Small intestine (tissue), 7 donors: ENCODE measurements at regions not wholly inside any gene's neighbourhood (a gene's known extent, or its start where the extent isn't known, plus 50 kb on each side); places are given as distances from the start of the nearest gene placed in this dataset.

Experiments used
- DNase-seq, 2 donors: peaks; one replicate each; pipeline versions ENCODE4 v3.0.0 to v3.0.0-alpha.2; 2013
- FAIRE-seq: peaks from 2 replicates; lab custom pipeline; 2012; peaks lifted over from hg19 to GRCh38; lab: Jason Lieb, UNC
- H3K27ac ChIP-seq, 3 donors: one replicate each; pipeline ENCODE4 v1.5.1; 2013; ENCODE audit warnings: low read length in 2 of 3, mild to moderate bottlenecking in 2 of 3, control low read depth in 1 of 3, inconsistent platforms in 1 of 3, low read depth in 1 of 3, moderate library complexity in 1 of 3
- H3K27me3 ChIP-seq, 3 donors: one replicate each; pipeline ENCODE4 v1.6.1; 2013; ENCODE audit warnings: low read length in 3 of 3, inconsistent platforms in 1 of 3; ENCODE audit not compliant: control insufficient read depth in 3 of 3, insufficient read depth in 3 of 3
- H3K36me3 ChIP-seq, 3 donors: one replicate each; pipeline ENCODE4 v1.6.1; 2013; ENCODE audit warnings: low read length in 3 of 3, inconsistent platforms in 1 of 3, low read depth in 1 of 3, mild to moderate bottlenecking in 1 of 3, moderate library complexity in 1 of 3; ENCODE audit not compliant: control insufficient read depth in 3 of 3, insufficient read depth in 2 of 3
- H3K4me1 ChIP-seq, 3 donors: one replicate each; pipeline ENCODE4 v1.6.1; 2013; ENCODE audit warnings: low read length in 2 of 3, inconsistent platforms in 1 of 3, low read depth in 1 of 3, mild to moderate bottlenecking in 1 of 3, moderate library complexity in 1 of 3; ENCODE audit not compliant: control insufficient read depth in 3 of 3, insufficient read depth in 2 of 3
- H3K4me3 ChIP-seq, 3 donors: one replicate each; pipeline ENCODE4 v1.5.1; 2013; ENCODE audit warnings: low read length in 3 of 3, control low read depth in 1 of 3, inconsistent platforms in 1 of 3, low read depth in 1 of 3, mild to moderate bottlenecking in 1 of 3, moderate library complexity in 1 of 3
- H3K9me3 ChIP-seq, 2 donors: one replicate each; pipeline ENCODE4 v1.6.1; 2013; ENCODE audit warnings: low read depth in 1 of 2, low read length in 1 of 2; ENCODE audit not compliant: control insufficient read depth in 2 of 2, insufficient read depth in 1 of 2
- WGBS, 3 donors: extraction: QIAGEN DNeasy Blood & Tissue Kit; methylation state at CpG; one replicate each; pipeline ENCODE4 v1.1.7; 2013; 5-methylcytosine and 5-hydroxymethylcytosine counted together
- donor health status: healthy with polysubstance abuse.
- donor health status: control.
- donor health status: control.
- donor health status: Bipolar disorder and iron deficiency.
- donor health status: healthy.

DNA sequence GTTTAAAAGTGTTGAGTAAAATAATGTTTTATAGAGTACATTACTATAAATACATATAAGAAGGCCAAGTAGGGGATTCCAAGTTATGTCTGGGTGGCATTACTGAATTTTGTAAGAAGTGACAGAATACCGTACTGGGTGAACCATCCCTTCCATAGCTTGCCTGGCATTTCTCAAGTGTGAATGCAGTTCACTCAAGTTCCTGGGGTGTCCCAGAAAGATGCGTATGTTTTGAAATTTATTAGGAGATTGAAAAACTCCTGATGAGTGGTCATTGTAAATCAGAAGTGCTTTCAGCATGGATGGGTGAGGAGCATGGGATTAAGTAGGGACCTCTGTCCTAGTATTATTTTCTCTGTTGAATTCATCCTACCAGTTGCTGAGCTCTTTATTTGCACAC is 103.2 kb downstream of the VAPA start:
- H3K27me3 ChIP-seq, result no peaks in the 10 kb centered on the region
- DNase-seq (no peak), FAIRE-seq (no peak)
- H3K4me3 ChIP-seq, result no peak overlapping the region
- H3K4me1 ChIP-seq, result no peaks in the 10 kb centered on the region
- H3K27ac ChIP-seq, result no peak overlapping the region
- H3K9me3 ChIP-seq, result no peaks in the 10 kb centered on the region
- no peaks in the 10 kb centered on the region for H3K36me3 ChIP-seq
- WGBS, 3 donors, result 93 to 97% (median 94%) methylated on average over 2 of the region's 2 CpGs

GRCh38 chr18:10018289-10018688 is 104.5 kb downstream of the VAPA start:
- no peaks in the 10 kb centered on the region for H3K9me3 ChIP-seq
- no peak overlapping the region for H3K27ac ChIP-seq
- FAIRE-seq (no peak), DNase-seq (no peak)
- no peak overlapping the region for H3K4me3 ChIP-seq
- 87 to 99% (median 95%) methylated on average over 5 of the region's 5 CpGs for WGBS, 3 donors
- H3K4me1 ChIP-seq, result no peaks in the 10 kb centered on the region
- no peaks in the 10 kb centered on the region for H3K36me3 ChIP-seq
- no peaks in the 10 kb centered on the region for H3K27me3 ChIP-seq

DNA sequence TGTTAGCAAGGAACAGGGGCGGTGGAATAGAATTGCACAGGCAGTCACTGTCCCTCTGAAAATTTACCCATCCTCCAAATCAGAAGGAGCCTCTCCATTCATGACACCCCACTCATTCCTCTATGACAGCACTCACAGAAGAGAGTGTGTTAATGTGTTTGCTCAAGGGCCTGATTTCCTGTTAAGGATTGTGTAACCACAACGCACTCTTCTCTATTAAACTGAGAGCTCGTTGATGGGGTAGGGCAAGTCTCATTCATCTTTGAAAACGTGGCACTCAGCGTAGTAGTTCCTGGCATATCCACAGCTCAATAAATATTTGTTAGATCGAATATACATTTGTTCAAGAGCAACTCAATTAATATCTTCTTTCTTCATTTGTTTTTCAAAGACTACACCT is 106.4 kb downstream of the VAPA start:
- FAIRE-seq, result no peak
- Histone ChIP-seq H3K27me3 (no peaks in the 10 kb centered on the region), H3K36me3 (no peaks in the 10 kb centered on the region), H3K4me1 (no peaks in the 10 kb centered on the region), H3K9me3 (no peaks in the 10 kb centered on the region), H3K27ac (no peak overlapping the region), H3K4me3 (no peak overlapping the region)
- no peak for DNase-seq
- 53 to 57% (median 53%) methylated on average over 6 of the region's 6 CpGs for WGBS, 3 donors

DNA sequence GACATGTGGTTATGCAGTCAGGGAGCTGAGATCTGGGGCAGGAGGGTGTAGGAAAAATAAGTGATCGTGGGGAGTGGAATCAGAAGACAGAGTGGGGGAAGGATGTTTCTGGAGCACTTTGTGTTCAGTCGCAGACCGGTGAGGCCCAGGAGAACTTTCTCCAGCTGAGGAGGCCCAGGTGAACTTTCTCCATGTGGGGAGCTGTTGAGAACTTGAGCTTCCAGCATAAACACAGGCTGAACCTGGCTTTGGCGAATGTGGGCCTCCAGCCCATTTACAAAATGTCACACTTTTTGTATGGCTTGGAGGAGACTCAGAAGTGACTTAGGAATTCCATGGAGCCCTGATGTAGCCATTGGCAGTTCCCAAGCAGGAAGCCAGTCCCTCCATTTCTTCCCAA is 108.5 kb downstream of the VAPA start:
- H3K27ac ChIP-seq, result no peak overlapping the region
- no peak overlapping the region for H3K4me3 ChIP-seq
- no peaks in the 10 kb centered on the region for H3K36me3 ChIP-seq
- 90 to 96% (median 94%) methylated on average over 4 of the region's 4 CpGs for WGBS, 3 donors
- H3K27me3 ChIP-seq, result no peaks in the 10 kb centered on the region
- FAIRE-seq (no peak), DNase-seq (no peak)
- no peaks in the 10 kb centered on the region for H3K9me3 ChIP-seq
- no peaks in the 10 kb centered on the region for H3K4me1 ChIP-seq

- H3K27ac ChIP-seq, result no peak overlapping the region
- H3K9me3 ChIP-seq, result no peaks in the 10 kb centered on the region
- DNase-seq, result no peak
- no peak for FAIRE-seq
- H3K4me3 ChIP-seq, result no peak overlapping the region
- no peaks in the 10 kb centered on the region for H3K36me3 ChIP-seq
- WGBS, 3 donors, result 77 to 80% (median 79%) methylated on average over 10 of the region's 10 CpGs
- H3K4me1 ChIP-seq, result no peaks in the 10 kb centered on the region
- H3K27me3 ChIP-seq, result no peaks in the 10 kb centered on the region
These were observed 110.2 kb downstream of the VAPA start for GRCh38 chr18:10023853-10024570.

- Histone ChIP-seq H3K36me3 (no peaks in the 10 kb centered on the region), H3K4me1 (no peaks in the 10 kb centered on the region), H3K9me3 (no peaks in the 10 kb centered on the region), H3K27me3 (no peaks in the 10 kb centered on the region), H3K27ac (no peak overlapping the region), H3K4me3 (no peak overlapping the region)
- FAIRE-seq (no peak), DNase-seq (no peak)
- WGBS, 3 donors, result 86 to 91% (median 89%) methylated on average over 15 of the region's 15 CpGs
These were observed 112.2 kb downstream of the VAPA start for GRCh38 chr18:10025711-10026670.

DNA sequence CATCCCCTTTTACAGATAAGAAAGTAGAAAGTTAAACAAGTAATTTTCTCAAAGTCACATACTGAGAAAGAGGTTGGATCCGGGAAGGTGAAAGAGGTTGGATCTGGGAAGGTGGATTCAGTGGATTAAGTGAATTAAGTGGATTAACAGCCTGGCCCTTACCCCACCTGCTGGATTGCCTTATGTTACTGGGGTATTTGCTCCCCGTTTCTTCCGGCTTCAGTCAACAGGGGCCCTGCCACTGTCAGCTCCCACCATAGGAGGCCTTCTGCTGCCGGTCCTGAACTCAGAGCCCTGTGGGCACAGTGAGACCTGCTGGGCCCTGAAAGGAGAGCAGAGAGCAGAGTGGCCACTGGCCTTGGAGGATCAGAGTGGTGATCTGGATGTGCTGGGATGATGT is 113.2 kb downstream of the VAPA start:
- Histone ChIP-seq H3K4me1 (no peaks in the 10 kb centered on the region), H3K4me3 (no peak overlapping the region), H3K9me3 (no peaks in the 10 kb centered on the region), H3K36me3 (no peaks in the 10 kb centered on the region), H3K27me3 (no peaks in the 10 kb centered on the region), H3K27ac (no peak overlapping the region)
- DNase-seq, result no peak
- WGBS, 3 donors, result 87 to 93% (median 88%) methylated on average over 4 of the region's 4 CpGs
- no peak for FAIRE-seq

DNA sequence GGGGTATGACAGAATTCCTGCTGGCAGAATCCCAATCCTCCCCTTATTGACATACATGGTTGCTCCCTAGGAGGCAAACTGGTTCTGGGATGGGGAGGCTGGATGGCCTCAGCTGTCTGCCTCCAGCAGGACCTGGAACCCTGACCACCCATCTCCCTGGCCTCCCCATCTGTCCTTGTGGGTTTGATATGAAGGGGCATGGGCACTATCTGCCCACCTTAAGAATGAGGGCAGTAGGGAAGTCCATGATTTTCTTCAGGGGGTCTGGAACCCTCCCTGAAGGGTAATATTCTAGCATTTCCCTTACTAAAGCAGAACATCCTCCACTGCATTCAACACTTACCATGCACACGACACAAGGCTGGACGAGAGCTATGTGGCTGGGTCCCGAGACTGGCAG is 113.6 kb downstream of the VAPA start:
- Histone ChIP-seq H3K27me3 (no peaks in the 10 kb centered on the region), H3K27ac (no peak overlapping the region), H3K4me3 (no peak overlapping the region), H3K9me3 (no peaks in the 10 kb centered on the region), H3K36me3 (no peaks in the 10 kb centered on the region), H3K4me1 (no peaks in the 10 kb centered on the region)
- FAIRE-seq (no peak), DNase-seq (no peak)
- 94 to 98% (median 96%) methylated on average over 3 of the region's 3 CpGs for WGBS, 3 donors
